Stomach (tissue), 8 donors: ENCODE measurements at regions not wholly inside any gene's neighbourhood (a gene's known extent, or its start where the extent isn't known, plus 50 kb on each side); places are given as distances from the start of the nearest gene placed in this dataset.
A peak's percentile ranks its signal among the peaks of the same experiment; 100 is the strongest.
"Not testable (repeated sequence)": the region's sequence is repeated elsewhere in the genome, so short reads cannot be mapped to it uniquely, and the experiment has no call there.

Experiments used
- DNase-seq, 2 donors: peaks; one replicate each; pipeline versions ENCODE4 v3.0.0 to v3.0.0-alpha.2; 2013 to 2019
- H3K27ac ChIP-seq, 5 donors: fragments of 200-600 bp in 4 of 5; sonication (generic) in 4 of 5; one replicate each; pipeline ENCODE4 v1.5.1; 2013 to 2019; ENCODE audit warnings: mild to moderate bottlenecking in 1 of 5, moderate library complexity in 1 of 5
- H3K27me3 ChIP-seq, 3 donors: fragments of 200-600 bp; sonication (generic); one replicate each; pipeline ENCODE4 v1.5.1; 2017 to 2019; ENCODE audit warnings: mixed run types in 1 of 3
- H3K36me3 ChIP-seq, 4 donors: fragments of 200-600 bp; sonication (generic); 1 replicate in 3 of 4; 2 replicates in 1 of 4; pipeline ENCODE4 v1.5.1; 2016 to 2019
- H3K4me1 ChIP-seq, 4 donors: fragments of 200-600 bp; sonication (generic); one replicate each; pipeline ENCODE4 v1.5.1; 2016 to 2019
- H3K4me3 ChIP-seq, 4 donors: fragments of 200-600 bp; sonication (generic) in 3 of 4; one replicate each; pipeline ENCODE4 v1.5.1; 2016 to 2019; ENCODE audit warnings: mild to moderate bottlenecking in 1 of 4
- H3K9me3 ChIP-seq, 4 donors: fragments of 200-600 bp; sonication (generic); one replicate each; pipeline ENCODE4 v1.5.1; 2016 to 2019
- EP300 ChIP-seq: sonication (generic); formaldehyde crosslinking; IDR thresholded peaks from one replicate; pipeline ENCODE4 v1.6.1; 2017; ENCODE audit warnings: antibody characterized with exemption
- POLR2A ChIP-seq, 4 donors: fragments of 450-650 bp; IDR thresholded peaks; one replicate each; pipeline ENCODE4 v1.6.1; 2016; ENCODE audit warnings: antibody characterized with exemption in 4 of 4, control low read depth in 2 of 4, mild to moderate bottlenecking in 1 of 4, moderate library complexity in 1 of 4
- POLR2AphosphoS5 ChIP-seq, 3 donors: sonication (generic); formaldehyde crosslinking; IDR thresholded peaks; one replicate each; pipeline ENCODE4 v1.6.1; 2016; ENCODE audit warnings: antibody characterized with exemption in 3 of 3
- WGBS, 5 donors: extraction: QIAGEN DNeasy Blood & Tissue Kit in 3 of 5; methylation state at CpG; one replicate each; pipeline versions ENCODE4 v1.1.5 to v1.1.7; 2013 to 2018; 5-methylcytosine and 5-hydroxymethylcytosine counted together
- intact Hi-C: fragments of 100-400 bp; cut with DNase I; formaldehyde crosslinking; loops from one replicate; pipeline ENCODE4 v1.15.1; 2023; ENCODE audit warnings: low total_unique reads
- TF ChIP-seq, protein P1 (sequence below), 7 experiments: fragments of 450-650 bp in 4 of 7; fragments of 200-600 bp in 3 of 7; sonication (generic) in 3 of 7; IDR thresholded peaks; one replicate each; pipeline ENCODE4 v1.5.1; 2016 to 2019; ENCODE audit warnings: antibody characterized with exemption in 7 of 7, control low read depth in 2 of 7, mild to moderate bottlenecking in 1 of 7
- donor health status: healthy with polysubstance abuse.
- donor health status: Bipolar disorder and iron deficiency.
- donor health status: healthy.

DNA sequence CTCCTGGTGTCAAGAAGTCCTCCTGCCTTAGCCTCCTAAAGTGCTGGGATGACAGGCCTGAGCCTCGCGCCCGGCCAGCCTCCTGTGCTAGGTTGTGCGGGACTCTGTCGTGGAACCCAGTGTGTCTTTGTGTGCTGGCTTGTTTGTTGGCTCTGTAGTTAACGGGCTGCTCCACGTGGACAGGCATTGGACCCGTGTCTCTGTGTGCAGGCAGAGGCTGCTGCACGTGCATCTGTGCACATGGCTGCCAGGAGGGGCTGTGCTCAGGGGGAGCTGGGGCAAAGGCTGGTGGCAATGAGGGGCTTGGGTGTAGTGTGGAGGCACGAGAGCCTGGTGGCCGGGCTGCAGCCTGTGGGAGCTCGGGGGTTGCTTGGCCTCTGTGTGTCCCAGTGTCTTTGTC, 121.3 kb upstream of the ALDH3B2 start:
- H3K36me3 ChIP-seq, result no peaks in the 10 kb centered on the region
- TF ChIP-seq, protein P1, sequence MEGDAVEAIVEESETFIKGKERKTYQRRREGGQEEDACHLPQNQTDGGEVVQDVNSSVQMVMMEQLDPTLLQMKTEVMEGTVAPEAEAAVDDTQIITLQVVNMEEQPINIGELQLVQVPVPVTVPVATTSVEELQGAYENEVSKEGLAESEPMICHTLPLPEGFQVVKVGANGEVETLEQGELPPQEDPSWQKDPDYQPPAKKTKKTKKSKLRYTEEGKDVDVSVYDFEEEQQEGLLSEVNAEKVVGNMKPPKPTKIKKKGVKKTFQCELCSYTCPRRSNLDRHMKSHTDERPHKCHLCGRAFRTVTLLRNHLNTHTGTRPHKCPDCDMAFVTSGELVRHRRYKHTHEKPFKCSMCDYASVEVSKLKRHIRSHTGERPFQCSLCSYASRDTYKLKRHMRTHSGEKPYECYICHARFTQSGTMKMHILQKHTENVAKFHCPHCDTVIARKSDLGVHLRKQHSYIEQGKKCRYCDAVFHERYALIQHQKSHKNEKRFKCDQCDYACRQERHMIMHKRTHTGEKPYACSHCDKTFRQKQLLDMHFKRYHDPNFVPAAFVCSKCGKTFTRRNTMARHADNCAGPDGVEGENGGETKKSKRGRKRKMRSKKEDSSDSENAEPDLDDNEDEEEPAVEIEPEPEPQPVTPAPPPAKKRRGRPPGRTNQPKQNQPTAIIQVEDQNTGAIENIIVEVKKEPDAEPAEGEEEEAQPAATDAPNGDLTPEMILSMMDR (IDR thresholded peaks at IDR 0.05), result no peak
- TF ChIP-seq EP300 (no peak), POLR2AphosphoS5 (IDR thresholded peaks at IDR 0.05) (no peak), POLR2A (IDR thresholded peaks at IDR 0.05) (no peak)
- 92 to 96% (median 93%) methylated on average over 8 to 12 of the region's 12 CpGs for WGBS, 5 donors
- no peak overlapping the region for H3K27ac ChIP-seq
- no peaks in the 10 kb centered on the region for H3K9me3 ChIP-seq
- H3K4me1 ChIP-seq, result peaks cover 0 to 9% (median 0%) of the 10 kb centered on the region in 4 donors
- peaks cover 0 to 3% (median 0%) of the 10 kb centered on the region in 3 donors for H3K27me3 ChIP-seq
- intact Hi-C loops, result no loop called here
- DNase-seq, result no peak
- no peak overlapping the region for H3K4me3 ChIP-seq

- intact Hi-C loops, H3K9me3 ChIP-seq, H3K27ac ChIP-seq, H3K4me3 ChIP-seq, DNase-seq, H3K27me3 ChIP-seq, H3K36me3 ChIP-seq, H3K4me1 ChIP-seq: not testable (repeated sequence)
- WGBS, 5 donors, result 58 to 74% (median 70%) methylated on average over 6 to 8 of the region's 8 CpGs
Measured at GRCh38 chr11:67793750-67794149, 119.3 kb upstream of the ALDH3B2 start.

GRCh38 chr11:67792273-67792990, 118.0 kb upstream of the ALDH3B2 start:
- WGBS, 5 donors, result 21 to 30% (median 25%) methylated on average over 23 to 26 of the region's 26 CpGs
- H3K4me1 ChIP-seq, H3K27me3 ChIP-seq, H3K9me3 ChIP-seq, H3K4me3 ChIP-seq, intact Hi-C loops, H3K36me3 ChIP-seq, H3K27ac ChIP-seq: not testable (repeated sequence)
- TF ChIP-seq, protein P1 (IDR thresholded peaks at IDR 0.05), result peak in 4 of 7 experiments; percentile 34 to 62 (median 52)
- peak in 1 of 2 donors; percentile 62 for DNase-seq

DNA sequence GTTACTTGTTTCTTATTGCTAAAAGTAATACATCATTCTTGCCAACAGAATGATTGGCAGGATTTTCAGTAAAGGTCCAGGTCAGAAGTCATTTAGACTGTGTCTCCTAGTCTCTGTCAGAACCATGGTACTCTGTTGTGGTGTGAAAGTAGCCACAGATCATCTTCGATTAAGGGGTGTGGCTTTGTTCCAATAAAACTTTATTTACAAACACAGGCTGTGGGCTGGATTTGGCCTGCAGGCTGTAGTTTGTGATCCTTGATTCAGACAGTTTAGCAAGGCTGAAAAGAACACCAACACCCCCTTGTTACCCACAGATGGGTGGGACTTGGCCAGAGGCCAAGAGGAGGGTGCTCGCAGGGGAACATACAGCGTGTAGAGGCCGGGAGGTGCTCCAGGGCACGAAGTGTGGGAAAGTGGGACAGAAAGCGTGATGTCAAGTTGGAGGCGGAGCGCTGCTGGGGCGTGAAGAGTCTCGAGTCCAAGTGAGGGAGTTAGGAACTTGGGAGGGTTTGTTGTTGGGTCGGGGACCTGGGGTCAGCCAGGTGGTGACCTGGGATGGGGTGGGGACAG, 117.3 kb upstream of the ALDH3B2 start:
- intact Hi-C loops, DNase-seq, H3K27ac ChIP-seq, H3K4me1 ChIP-seq, H3K4me3 ChIP-seq, H3K36me3 ChIP-seq, H3K9me3 ChIP-seq, H3K27me3 ChIP-seq: not testable (repeated sequence)
- WGBS, 5 donors, result 44 to 53% (median 46%) methylated on average over 11 of the region's 11 CpGs

- intact Hi-C loops, H3K4me1 ChIP-seq, H3K36me3 ChIP-seq, H3K4me3 ChIP-seq, H3K27ac ChIP-seq, H3K9me3 ChIP-seq, H3K27me3 ChIP-seq: not testable (repeated sequence)
- WGBS, 5 donors, result 19 to 48% (median 29%) methylated on average over 2 to 5 of the region's 5 CpGs
- DNase-seq, result peak in 1 of 2 donors; percentile 54
Measured at GRCh38 chr11:67788341-67788695, 113.9 kb upstream of the ALDH3B2 start.

- intact Hi-C loops, H3K27ac ChIP-seq, H3K27me3 ChIP-seq, H3K4me3 ChIP-seq, DNase-seq, H3K4me1 ChIP-seq, H3K9me3 ChIP-seq, H3K36me3 ChIP-seq: not testable (repeated sequence)
- whole genome bisulfite sequencing, 5 donors, result 53 to 77% (median 72%) methylated on average over 8 to 19 of the region's 19 CpGs
Measured at GRCh38 chr11:67787681-67788340, 113.4 kb upstream of the ALDH3B2 start.

DNA sequence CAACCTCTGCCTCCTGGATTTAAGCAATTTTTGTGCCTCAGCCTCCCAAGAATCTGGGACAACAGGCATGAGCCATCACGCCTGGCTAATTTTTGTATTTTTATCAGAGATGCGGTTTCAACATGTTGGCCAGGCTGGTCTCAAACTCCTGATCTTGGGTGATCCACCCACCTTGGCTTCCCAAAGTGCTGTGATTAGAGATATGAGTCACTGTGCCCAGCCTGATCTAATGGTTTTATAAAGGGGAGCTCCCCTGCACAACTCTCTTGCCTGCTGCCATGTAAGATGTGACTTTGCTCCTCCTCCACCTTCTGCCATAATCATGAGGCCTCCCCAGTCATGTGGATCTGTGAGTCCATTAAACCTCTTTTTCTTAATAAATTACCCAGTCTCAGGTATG, 107.5 kb upstream of the ALDH3B2 start:
- H3K27ac ChIP-seq, H3K27me3 ChIP-seq, intact Hi-C loops, H3K36me3 ChIP-seq, H3K4me1 ChIP-seq, H3K4me3 ChIP-seq, DNase-seq, H3K9me3 ChIP-seq: not testable (repeated sequence)
- WGBS, 5 donors, result 85 to 90% (median 86%) methylated on average over 2 of the region's 2 CpGs

GRCh38 chr11:67781506-67781905, 107.1 kb upstream of the ALDH3B2 start:
- H3K27ac ChIP-seq, H3K4me3 ChIP-seq, intact Hi-C loops, H3K9me3 ChIP-seq, H3K36me3 ChIP-seq, H3K4me1 ChIP-seq, DNase-seq, H3K27me3 ChIP-seq: not testable (repeated sequence)
- 79 to 92% (median 89%) methylated on average over 2 of the region's 2 CpGs for WGBS, 5 donors
